ENCODE measurements at regions not wholly inside any gene's neighbourhood (a gene's known extent, or its start where the extent isn't known, plus 50 kb on each side); places are given as distances from the start of the nearest gene placed in this dataset.
A peak's percentile ranks its signal among the peaks of the same experiment; 100 is the strongest.

DNA sequence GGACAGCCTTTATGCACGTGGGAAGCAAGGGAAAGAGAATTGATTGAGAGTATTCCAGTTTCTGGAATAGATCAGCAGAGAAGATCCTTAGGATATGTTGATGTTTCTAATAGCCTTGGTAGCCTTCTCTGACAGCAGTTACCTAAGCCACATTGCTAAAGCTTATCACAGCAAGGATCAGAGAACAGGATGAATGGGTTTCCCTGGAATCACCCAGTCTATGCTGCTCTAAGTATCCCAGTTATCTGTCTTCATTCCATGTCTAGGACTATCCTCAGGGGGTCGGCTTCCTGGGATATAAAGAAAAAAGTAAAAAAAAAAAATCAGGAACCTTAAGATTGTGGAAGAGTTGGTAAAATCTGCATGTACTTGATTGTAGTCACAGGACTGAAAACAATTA, 352.0 kb upstream of the AKR1E2 start:
- Histone ChIP-seq H3K4me3 (no peak overlapping the region), H3K9me3 (no peaks in the 10 kb centered on the region), H3K4me1 (no peaks in the 10 kb centered on the region), H4K20me1 (no peaks in the 10 kb centered on the region), H3K9ac (no peak overlapping the region), H3K36me3 (no peaks in the 10 kb centered on the region), H3K27me3 (no peaks in the 10 kb centered on the region), H3K4me2 (no peak overlapping the region), H3K27ac (no peak overlapping the region)
- TF ChIP-seq Cebpa-rat (IDR thresholded peaks at IDR 0.05) = no peak

DNA sequence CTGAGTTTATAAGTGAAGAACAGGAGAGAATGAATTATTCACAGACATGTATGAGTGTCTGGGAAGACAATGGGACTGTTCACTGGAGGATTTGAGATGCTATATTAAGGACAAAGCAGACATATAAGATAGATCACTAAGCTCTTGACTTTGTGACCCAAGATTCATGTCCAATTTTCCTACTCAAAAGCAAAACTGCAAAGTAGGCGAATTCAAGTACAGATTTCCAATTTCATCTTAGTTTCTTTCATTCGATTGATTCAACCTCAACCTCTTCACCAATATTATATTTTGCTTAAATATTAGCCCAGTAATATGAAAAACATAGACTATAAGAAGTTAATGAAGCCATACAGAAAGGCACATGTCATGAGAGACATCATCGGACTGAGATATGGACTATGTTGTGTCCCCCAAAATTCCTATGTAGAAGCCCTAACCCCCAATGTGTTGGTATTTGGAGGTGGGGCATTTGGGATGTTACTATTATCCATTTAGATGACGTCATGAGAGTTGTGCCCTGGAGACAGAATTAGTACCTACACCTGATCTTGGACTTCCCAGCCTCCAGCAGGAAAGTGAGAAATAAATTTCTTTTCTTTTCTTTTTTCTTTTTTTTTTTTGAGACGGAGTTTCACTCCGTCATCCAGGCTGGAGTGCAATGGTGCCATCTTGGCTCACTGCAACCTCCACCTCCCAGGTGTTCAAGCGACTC, 353.7 kb upstream of the AKR1E2 start:
- Histone ChIP-seq H3K9me3 (no peaks in the 10 kb centered on the region), H3K27ac (no peak overlapping the region), H3K4me1 (no peaks in the 10 kb centered on the region), H3K4me2 (no peak overlapping the region), H3K36me3 (no peaks in the 10 kb centered on the region), H4K20me1 (no peaks in the 10 kb centered on the region), H3K9ac (no peak overlapping the region), H3K27me3 (no peaks in the 10 kb centered on the region), H3K4me3 (no peak overlapping the region)
- TF ChIP-seq Cebpa-rat (IDR thresholded peaks at IDR 0.05) = no peak

DNA sequence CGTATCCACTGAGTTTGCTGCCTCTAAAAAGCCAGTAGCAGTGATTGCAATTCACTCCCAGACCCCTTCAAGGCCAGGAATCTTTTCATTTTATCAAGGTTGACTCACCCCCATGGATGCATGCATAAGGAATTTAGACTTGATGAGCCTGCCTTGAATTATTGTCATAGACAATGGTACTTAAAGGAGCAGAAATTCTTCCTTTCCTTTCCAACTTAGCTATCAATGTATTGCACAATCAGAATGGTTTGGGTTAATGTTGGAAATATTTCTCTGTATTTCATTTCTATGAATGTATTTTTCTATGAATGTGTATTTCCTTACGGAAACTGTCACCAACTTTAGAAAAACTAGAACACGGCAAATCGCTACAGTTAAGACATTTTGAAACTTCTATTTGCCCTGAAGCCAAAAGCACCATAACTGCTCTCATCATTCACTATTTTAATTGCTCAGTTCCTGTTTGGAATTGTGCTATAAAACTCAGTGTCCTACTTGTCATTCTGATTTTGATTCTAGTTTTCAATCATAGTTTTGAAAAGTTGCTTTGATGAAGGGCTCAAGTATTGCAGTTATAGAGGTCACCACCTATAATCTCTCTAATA, 355.7 kb upstream of the AKR1E2 start:
- Histone ChIP-seq H3K27ac (no peak overlapping the region), H3K36me3 (no peaks in the 10 kb centered on the region), H3K27me3 (no peaks in the 10 kb centered on the region), H3K4me3 (no peak overlapping the region), H4K20me1 (no peaks in the 10 kb centered on the region), H3K9me3 (no peaks in the 10 kb centered on the region), H3K4me2 (no peak overlapping the region), H3K4me1 (no peaks in the 10 kb centered on the region), H3K9ac (no peak overlapping the region)
- peak; percentile 57; the same call in 1 of the 2 replicates for TF ChIP-seq Cebpa-rat (IDR thresholded peaks at IDR 0.05)

DNA sequence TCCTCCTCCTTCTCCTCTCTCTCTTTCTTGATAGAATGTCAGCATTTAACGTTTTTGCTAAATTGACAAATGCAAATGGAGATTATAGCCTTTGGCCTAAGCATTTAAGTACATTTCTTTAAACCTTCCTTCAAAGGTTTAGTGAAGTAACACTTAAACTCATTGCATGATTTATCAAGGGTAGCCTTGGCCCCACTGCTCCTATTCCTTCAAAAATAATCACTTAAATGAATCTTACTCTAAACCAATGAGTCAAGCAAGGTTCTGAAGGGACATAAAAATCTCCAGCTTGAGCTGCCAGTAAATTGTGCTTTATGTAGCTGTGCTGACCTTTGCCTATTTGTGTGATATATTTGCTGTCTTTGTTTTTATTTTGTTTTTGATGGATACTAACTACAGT, 358.5 kb upstream of the AKR1E2 start:
- Histone ChIP-seq H3K36me3 (no peaks in the 10 kb centered on the region), H3K4me2 (no peak overlapping the region), H3K27ac (no peak overlapping the region), H3K27me3 (no peaks in the 10 kb centered on the region), H3K4me1 (no peaks in the 10 kb centered on the region), H3K9me3 (no peaks in the 10 kb centered on the region), H4K20me1 (no peaks in the 10 kb centered on the region), H3K4me3 (no peak overlapping the region), H3K9ac (no peak overlapping the region)
- no peak for TF ChIP-seq Cebpa-rat (IDR thresholded peaks at IDR 0.05)

DNA sequence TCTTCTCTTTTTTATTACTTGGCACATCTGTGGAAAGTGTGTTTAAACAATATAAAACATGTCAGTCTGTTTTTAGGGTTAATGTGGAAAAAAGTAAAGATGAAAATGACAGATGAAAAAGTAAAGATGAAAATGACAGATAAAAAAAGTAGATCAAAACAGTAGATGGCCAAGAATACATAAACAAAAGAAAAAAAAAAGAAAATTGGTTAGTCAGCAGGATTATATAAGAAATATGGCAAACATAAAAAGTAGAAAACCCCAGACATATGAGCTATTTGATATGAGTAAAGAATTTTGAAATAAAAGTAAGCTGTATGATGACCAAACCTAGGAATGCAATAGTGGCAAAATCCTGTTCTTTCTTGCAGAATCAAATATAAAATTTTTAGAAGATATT, 365.7 kb upstream of the AKR1E2 start:
- Histone ChIP-seq H4K20me1 (no peaks in the 10 kb centered on the region), H3K27ac (no peak overlapping the region), H3K4me1 (no peaks in the 10 kb centered on the region), H3K4me3 (no peak overlapping the region), H3K9me3 (no peaks in the 10 kb centered on the region), H3K9ac (no peak overlapping the region), H3K27me3 (no peaks in the 10 kb centered on the region), H3K36me3 (no peaks in the 10 kb centered on the region), H3K4me2 (no peak overlapping the region)
- TF ChIP-seq Cebpa-rat (IDR thresholded peaks at IDR 0.05) = no peak

DNA sequence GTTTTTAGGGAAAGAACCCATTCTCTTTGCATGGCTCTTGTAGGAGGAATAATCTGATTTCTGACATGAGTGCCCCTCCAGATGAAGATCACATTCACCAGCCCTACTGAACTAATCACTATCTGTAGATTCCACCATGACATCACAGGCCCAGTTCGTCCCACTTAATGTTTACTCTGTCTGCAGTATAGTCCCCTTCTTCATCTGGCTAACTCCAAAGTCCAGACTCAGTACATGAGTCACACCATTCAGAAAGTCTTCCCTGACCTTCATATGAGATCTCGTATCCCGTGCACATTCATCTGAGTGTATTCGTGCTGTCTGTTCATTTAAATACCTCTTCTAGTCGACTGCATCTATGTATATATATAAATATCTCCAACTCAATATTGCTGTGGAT, 366.5 kb upstream of the AKR1E2 start:
- Histone ChIP-seq H3K4me1 (no peaks in the 10 kb centered on the region), H3K9ac (no peak overlapping the region), H3K27ac (no peak overlapping the region), H4K20me1 (no peaks in the 10 kb centered on the region), H3K4me2 (no peak overlapping the region), H3K27me3 (no peaks in the 10 kb centered on the region), H3K9me3 (no peaks in the 10 kb centered on the region), H3K4me3 (no peak overlapping the region), H3K36me3 (no peaks in the 10 kb centered on the region)
- no peak for TF ChIP-seq Cebpa-rat (IDR thresholded peaks at IDR 0.05)

DNA sequence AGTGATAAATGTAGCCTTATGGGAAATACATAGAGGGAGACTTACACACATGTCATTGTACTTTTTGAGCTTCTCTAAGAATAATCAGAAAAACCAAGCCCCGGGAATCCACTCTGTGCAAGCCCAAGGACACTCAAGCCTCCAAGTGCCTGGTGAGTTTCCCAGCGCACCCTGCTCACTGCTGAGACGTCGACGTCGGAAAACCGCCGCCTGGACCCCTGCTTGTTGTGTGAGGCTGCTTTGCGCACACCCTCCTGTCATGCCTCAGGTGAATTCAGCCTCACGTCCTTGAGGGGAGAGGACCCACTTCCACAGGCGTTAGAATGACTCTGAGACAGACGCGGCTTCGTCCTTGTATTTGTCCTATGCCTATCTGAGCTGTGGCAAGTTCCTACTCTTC, 368.4 kb upstream of the AKR1E2 start:
- H3K9ac ChIP-seq = no peak overlapping the region
- no peaks in the 10 kb centered on the region for H3K4me1 ChIP-seq
- H4K20me1 ChIP-seq = no peaks in the 10 kb centered on the region
- H3K27ac ChIP-seq = no peak overlapping the region
- H3K4me3 ChIP-seq = no peak overlapping the region
- TF ChIP-seq Cebpa-rat (IDR thresholded peaks at IDR 0.05) = no peak
- no peaks in the 10 kb centered on the region for H3K9me3 ChIP-seq
- no peaks in the 10 kb centered on the region for H3K36me3 ChIP-seq
- H3K27me3 ChIP-seq = no peaks in the 10 kb centered on the region
- no peak overlapping the region for H3K4me2 ChIP-seq

DNA sequence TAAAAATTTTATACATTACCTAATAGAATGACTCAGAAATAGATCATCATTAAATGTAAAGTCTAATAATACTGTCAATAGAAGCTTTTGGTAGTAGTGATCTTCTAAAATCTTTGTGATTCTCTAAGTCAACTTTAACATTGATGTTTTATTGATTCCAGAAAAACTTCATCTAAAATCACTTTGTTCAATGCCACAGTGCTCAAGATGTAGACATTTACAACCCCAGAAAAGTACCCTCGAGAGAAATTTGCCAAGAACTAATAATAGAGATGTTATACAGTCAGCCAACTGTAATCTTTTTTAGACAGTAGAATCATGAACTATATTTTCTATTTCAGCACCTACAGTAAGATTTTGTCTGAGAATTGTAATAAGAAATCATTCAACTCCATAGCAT, 369.2 kb upstream of the AKR1E2 start:
- Histone ChIP-seq H3K9ac (no peak overlapping the region), H3K36me3 (no peaks in the 10 kb centered on the region), H3K27ac (no peak overlapping the region), H3K4me3 (no peak overlapping the region), H3K9me3 (no peaks in the 10 kb centered on the region), H3K4me1 (no peaks in the 10 kb centered on the region), H3K27me3 (no peaks in the 10 kb centered on the region), H4K20me1 (no peaks in the 10 kb centered on the region), H3K4me2 (no peak overlapping the region)
- TF ChIP-seq Cebpa-rat (IDR thresholded peaks at IDR 0.05) = no peak

DNA sequence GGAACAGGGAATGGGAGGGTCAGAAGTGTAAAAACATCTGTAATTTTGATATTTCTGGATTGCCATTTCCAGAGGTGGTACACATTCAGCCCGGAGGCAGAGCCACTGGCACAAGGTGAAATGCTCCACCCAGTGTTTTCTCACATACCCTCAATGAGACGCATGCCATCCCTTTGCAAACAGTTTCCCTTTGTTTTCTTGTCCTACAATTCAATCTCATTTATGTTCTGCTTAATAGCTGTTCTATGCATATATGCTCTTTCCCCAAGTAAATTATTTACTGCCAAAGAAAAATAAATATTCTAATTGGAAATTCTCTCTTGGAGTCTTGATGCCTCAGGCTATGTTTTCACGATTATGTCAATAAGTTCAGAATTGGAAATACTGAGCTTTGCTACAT, 369.7 kb upstream of the AKR1E2 start:
- no peak overlapping the region for H3K9ac ChIP-seq
- H3K27ac ChIP-seq = no peak overlapping the region
- H3K27me3 ChIP-seq = no peaks in the 10 kb centered on the region
- no peaks in the 10 kb centered on the region for H3K9me3 ChIP-seq
- peaks cover 3% of the 10 kb centered on the region; the same call in 1 of the 2 replicates for H3K4me1 ChIP-seq
- TF ChIP-seq Cebpa-rat (IDR thresholded peaks at IDR 0.05) = no peak
- no peak overlapping the region for H3K4me2 ChIP-seq
- H3K4me3 ChIP-seq = no peak overlapping the region
- H4K20me1 ChIP-seq = no peaks in the 10 kb centered on the region
- no peaks in the 10 kb centered on the region for H3K36me3 ChIP-seq

DNA sequence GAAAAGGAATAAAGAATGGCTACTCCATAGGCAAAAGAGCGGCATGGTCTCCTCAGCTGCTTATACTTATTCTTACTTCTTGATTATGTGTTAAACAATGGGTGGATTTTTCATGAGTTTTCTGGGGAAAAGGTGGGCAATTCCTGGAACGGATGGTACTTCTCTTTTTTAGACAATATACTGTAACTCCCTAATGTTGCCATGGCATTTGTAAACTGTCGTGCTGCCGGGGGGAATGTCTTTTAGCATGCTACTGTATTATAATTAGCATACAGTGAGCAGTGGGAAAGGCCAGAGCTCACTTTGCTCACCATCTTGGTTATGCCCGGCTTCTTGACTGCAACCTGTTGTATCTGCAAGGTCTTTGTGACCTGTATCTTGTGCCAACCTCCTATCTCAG, 372.1 kb upstream of the AKR1E2 start:
- Histone ChIP-seq H3K4me3 (no peak overlapping the region), H3K9me3 (no peaks in the 10 kb centered on the region), H3K4me2 (no peak overlapping the region), H3K4me1 (peaks cover 11% of the 10 kb centered on the region), H3K9ac (no peak overlapping the region), H4K20me1 (no peaks in the 10 kb centered on the region), H3K27me3 (no peaks in the 10 kb centered on the region), H3K27ac (no peak overlapping the region), H3K36me3 (no peaks in the 10 kb centered on the region)
- no peak for TF ChIP-seq Cebpa-rat (IDR thresholded peaks at IDR 0.05)
